Prostate gland (tissue), 2 donors: ENCODE measurements at regions not wholly inside any gene's neighbourhood (a gene's known extent, or its start where the extent isn't known, plus 50 kb on each side); places are given as distances from the start of the nearest gene placed in this dataset.

Source experiments
- CTCF ChIP-seq, 4 experiments: fragments of 200-600 bp in 2 of 4; fragments of 450-650 bp in 2 of 4; sonication (generic) in 2 of 4; IDR thresholded peaks; 1 replicate in 3 of 4; 2 replicates in 1 of 4; pipeline ENCODE4 v1.5.1; 2016 to 2019; ENCODE audit warnings: antibody characterized with exemption in 4 of 4, mild to moderate bottlenecking in 2 of 4, moderate library complexity in 2 of 4
- POLR2AphosphoS5 ChIP-seq: sonication (generic); formaldehyde crosslinking; IDR thresholded peaks from one replicate; pipeline ENCODE4 v1.6.1; 2017; ENCODE audit warnings: antibody characterized with exemption

GRCh38 chr4:141560056-141560455 lies 76.3 kb upstream of the IL15 start:
- no peak for TF ChIP-seq CTCF (IDR thresholded peaks at IDR 0.05)
- TF ChIP-seq POLR2AphosphoS5 = no peak
